Prostate gland (tissue), 2 donors: ENCODE measurements at regions not wholly inside any gene's neighbourhood (a gene's known extent, or its start where the extent isn't known, plus 50 kb on each side); places are given as distances from the start of the nearest gene placed in this dataset.

Experiments
- POLR2A ChIP-seq: fragments of 450-650 bp; IDR thresholded peaks from one replicate; pipeline ENCODE4 v1.6.1; 2016; ENCODE audit warnings: antibody characterized with exemption, mild to moderate bottlenecking
- POLR2AphosphoS5 ChIP-seq: sonication (generic); formaldehyde crosslinking; IDR thresholded peaks from one replicate; pipeline ENCODE4 v1.6.1; 2017; ENCODE audit warnings: antibody characterized with exemption
- TF ChIP-seq, protein P1 (sequence below), 4 experiments: fragments of 200-600 bp in 2 of 4; fragments of 450-650 bp in 2 of 4; sonication (generic) in 2 of 4; IDR thresholded peaks; 1 replicate in 3 of 4; 2 replicates in 1 of 4; pipeline ENCODE4 v1.5.1; 2016 to 2019; ENCODE audit warnings: antibody characterized with exemption in 4 of 4, mild to moderate bottlenecking in 2 of 4, moderate library complexity in 2 of 4

- TF ChIP-seq, protein P1, sequence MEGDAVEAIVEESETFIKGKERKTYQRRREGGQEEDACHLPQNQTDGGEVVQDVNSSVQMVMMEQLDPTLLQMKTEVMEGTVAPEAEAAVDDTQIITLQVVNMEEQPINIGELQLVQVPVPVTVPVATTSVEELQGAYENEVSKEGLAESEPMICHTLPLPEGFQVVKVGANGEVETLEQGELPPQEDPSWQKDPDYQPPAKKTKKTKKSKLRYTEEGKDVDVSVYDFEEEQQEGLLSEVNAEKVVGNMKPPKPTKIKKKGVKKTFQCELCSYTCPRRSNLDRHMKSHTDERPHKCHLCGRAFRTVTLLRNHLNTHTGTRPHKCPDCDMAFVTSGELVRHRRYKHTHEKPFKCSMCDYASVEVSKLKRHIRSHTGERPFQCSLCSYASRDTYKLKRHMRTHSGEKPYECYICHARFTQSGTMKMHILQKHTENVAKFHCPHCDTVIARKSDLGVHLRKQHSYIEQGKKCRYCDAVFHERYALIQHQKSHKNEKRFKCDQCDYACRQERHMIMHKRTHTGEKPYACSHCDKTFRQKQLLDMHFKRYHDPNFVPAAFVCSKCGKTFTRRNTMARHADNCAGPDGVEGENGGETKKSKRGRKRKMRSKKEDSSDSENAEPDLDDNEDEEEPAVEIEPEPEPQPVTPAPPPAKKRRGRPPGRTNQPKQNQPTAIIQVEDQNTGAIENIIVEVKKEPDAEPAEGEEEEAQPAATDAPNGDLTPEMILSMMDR (IDR thresholded peaks at IDR 0.05): peak; percentile 17 to 67 (median 48)
- TF ChIP-seq POLR2A (no peak), POLR2AphosphoS5 (peak; percentile 3)
These were observed 62.2 kb upstream of the DDR1 start for GRCh38 chr6:30821862-30822784.
